Endodermal cell (in vitro differentiated cells): ENCODE measurements at regions not wholly inside any gene's neighbourhood (a gene's known extent, or its start where the extent isn't known, plus 50 kb on each side); places are given as distances from the start of the nearest gene placed in this dataset.

Experiments
- DNase-seq: peaks from one replicate; pipeline ENCODE4 v3.0.0-alpha.2; 2017
- H3K27ac ChIP-seq: 2 replicates; pipeline ENCODE4 v1.5.1; 2013; ENCODE audit warnings: mild to moderate bottlenecking, low read depth, low read length, moderate library complexity
- H3K27me3 ChIP-seq: 2 replicates; pipeline ENCODE4 v1.6.1; 2013; ENCODE audit warnings: mild to moderate bottlenecking, low read length, moderate library complexity; ENCODE audit not compliant: insufficient read depth, control insufficient read depth, poor library complexity, severe bottlenecking
- H3K36me3 ChIP-seq: 2 replicates; pipeline ENCODE4 v1.7.0; 2013; ENCODE audit warnings: mild to moderate bottlenecking, low read length, moderate library complexity; ENCODE audit not compliant: control insufficient read depth, insufficient read depth
- H3K4me1 ChIP-seq: one replicate; pipeline ENCODE4 v1.7.0; 2013; ENCODE audit warnings: low read length; ENCODE audit not compliant: control insufficient read depth, insufficient read depth
- H3K4me3 ChIP-seq: 2 replicates; pipeline ENCODE4 v1.5.1; 2013; ENCODE audit warnings: mild to moderate bottlenecking, low read length, moderate library complexity
- H3K9ac ChIP-seq: 2 replicates; pipeline ENCODE4 v1.6.1; 2013; ENCODE audit warnings: mild to moderate bottlenecking, low read length, moderate library complexity; ENCODE audit not compliant: poor library complexity, severe bottlenecking; ENCODE audit errors: extremely low read depth
- H3K9me3 ChIP-seq: 2 replicates; pipeline ENCODE4 v1.6.1; 2013; ENCODE audit warnings: mild to moderate bottlenecking, low read length, moderate library complexity; ENCODE audit not compliant: control insufficient read depth
- H3K27ac Mint-ChIP-seq: 2 replicates; pipeline ENCODE4 v1.8.0; 2020; ENCODE audit warnings: mixed read lengths
- H3K27me3 Mint-ChIP-seq: 2 replicates; pipeline ENCODE4 v1.8.0; 2021; ENCODE audit warnings: mild to moderate bottlenecking, mixed read lengths; ENCODE audit not compliant: insufficient read depth
- H3K36me3 Mint-ChIP-seq: 2 replicates; pipeline ENCODE4 v1.8.0; 2020; ENCODE audit warnings: low read depth, mixed read lengths
- H3K4me1 Mint-ChIP-seq: 2 replicates; pipeline ENCODE4 v1.8.0; 2020; ENCODE audit warnings: mixed read lengths
- H3K4me3 Mint-ChIP-seq: 2 replicates; pipeline ENCODE4 v1.8.0; 2020; ENCODE audit warnings: mild to moderate bottlenecking, moderate library complexity, mixed read lengths
- H3K9me3 Mint-ChIP-seq: 2 replicates; pipeline ENCODE4 v1.8.0; 2020; ENCODE audit warnings: mild to moderate bottlenecking, mixed read lengths
- CTCF ChIP-seq: fragments of 200-600 bp; sonication (generic); conservative IDR thresholded peaks from 2 replicates; pipeline ENCODE4 v1.5.0; 2021; ENCODE audit warnings: antibody characterized with exemption, mild to moderate bottlenecking
- WGBS, 2 experiments: methylation state at CpG; one replicate each; pipeline versions ENCODE4 v1.1.5 to v1.1.7; 2013; ENCODE audit warnings: missing lambda C conversion rate in 2 of 2, mixed read lengths in 1 of 2; ENCODE audit not compliant: insufficient coverage in 1 of 2, insufficient read length in 1 of 2; 5-methylcytosine and 5-hydroxymethylcytosine counted together

GRCh38 chr6:91565207-91565606 is 978.3 kb upstream of the MAP3K7 start:
- H3K27me3 Mint-ChIP-seq, result no peaks in the 10 kb centered on the region
- peaks cover 10% of the 10 kb centered on the region for H3K9me3 Mint-ChIP-seq
- DNase-seq, result no peak
- no peak for TF ChIP-seq CTCF
- no peak overlapping the region for H3K27ac Mint-ChIP-seq
- 88 to 98% methylated on average over 1 to 2 of the region's 3 CpGs for WGBS, 2 experiments
- Histone ChIP-seq H3K9me3 (no peaks in the 10 kb centered on the region), H3K9ac (no peak overlapping the region), H3K4me3 (no peak overlapping the region), H3K27ac (no peak overlapping the region), H3K4me1 (no peaks in the 10 kb centered on the region), H3K36me3 (no peaks in the 10 kb centered on the region), H3K27me3 (no peaks in the 10 kb centered on the region)
- peaks cover 3% of the 10 kb centered on the region for H3K4me1 Mint-ChIP-seq
- H3K36me3 Mint-ChIP-seq, result no peaks in the 10 kb centered on the region
- H3K4me3 Mint-ChIP-seq, result no peak overlapping the region

- H3K27me3 Mint-ChIP-seq, result no peaks in the 10 kb centered on the region
- no peaks in the 10 kb centered on the region for H3K36me3 ChIP-seq
- no peak overlapping the region for H3K27ac Mint-ChIP-seq
- TF ChIP-seq CTCF, result no peak
- H3K9me3 Mint-ChIP-seq, result peaks cover 20% of the 10 kb centered on the region
- WGBS, 2 experiments, result 84 to 100% methylated on average over 1 to 3 of the region's 3 CpGs
- no peak overlapping the region for H3K4me3 Mint-ChIP-seq
- no peak overlapping the region for H3K27ac ChIP-seq
- H3K36me3 Mint-ChIP-seq, result no peaks in the 10 kb centered on the region
- peaks cover 3% of the 10 kb centered on the region for H3K4me1 Mint-ChIP-seq
- no peaks in the 10 kb centered on the region for H3K27me3 ChIP-seq
- H3K4me1 ChIP-seq, result no peaks in the 10 kb centered on the region
- no peak overlapping the region for H3K9ac ChIP-seq
- no peak for DNase-seq
- H3K9me3 ChIP-seq, result peaks cover 8% of the 10 kb centered on the region
- no peak overlapping the region for H3K4me3 ChIP-seq
These were observed 976.1 kb upstream of the MAP3K7 start for GRCh38 chr6:91562955-91563354.

GRCh38 chr6:91560409-91560808 is 973.5 kb upstream of the MAP3K7 start:
- Mint-ChIP-seq H3K4me1 (no peaks in the 10 kb centered on the region), H3K27me3 (no peaks in the 10 kb centered on the region), H3K9me3 (peaks cover 20% of the 10 kb centered on the region), H3K36me3 (no peaks in the 10 kb centered on the region), H3K27ac (no peak overlapping the region), H3K4me3 (no peak overlapping the region)
- TF ChIP-seq CTCF, result no peak
- Histone ChIP-seq H3K9ac (no peak overlapping the region), H3K36me3 (no peaks in the 10 kb centered on the region), H3K9me3 (peaks cover 8% of the 10 kb centered on the region), H3K4me1 (no peaks in the 10 kb centered on the region), H3K27ac (no peak overlapping the region), H3K4me3 (no peak overlapping the region), H3K27me3 (no peaks in the 10 kb centered on the region)
- no peak for DNase-seq
- WGBS, 2 experiments, result 93% methylated on average over 3 of the region's 3 CpGs; no CpG with 5 or more reads in 1 of the 2 experiments
